GM23338 (cell line): ENCODE measurements at regions not wholly inside any gene's neighbourhood (a gene's known extent, or its start where the extent isn't known, plus 50 kb on each side); places are given as distances from the start of the nearest gene placed in this dataset.

Experiments used
- ATAC-seq: fragments of 200-7000 bp; cut with Tn5 transposase; 3 replicates; pipeline ENCODE4 v1.9.1; 2020
- DNase-seq: peaks from one replicate; pipeline ENCODE4 v3.0.0-alpha.2; 2015; ENCODE audit warnings: low spot score
- H2AFZ ChIP-seq: fragments of 200-600 bp; sonication (generic); 2 replicates; pipeline ENCODE4 v1.8.0; 2016; ENCODE audit warnings: antibody characterized with exemption, mild to moderate bottlenecking, moderate library complexity
- H3F3A ChIP-seq: fragments of 200-600 bp; sonication (generic); replicated peaks from 2 replicates; pipeline ENCODE4 v1.8.0; 2017; ENCODE audit warnings: antibody characterized with exemption, mixed run types, low read depth
- H3K27ac ChIP-seq: fragments of 200-600 bp; sonication (generic); 2 replicates; pipeline ENCODE4 v1.6.1; 2016; ENCODE audit warnings: low read depth
- H3K27me3 ChIP-seq: fragments of 200-600 bp; sonication (generic); 2 replicates; pipeline ENCODE4 v1.8.0; 2016; ENCODE audit warnings: mild to moderate bottlenecking, mixed run types, moderate library complexity; ENCODE audit not compliant: insufficient read depth
- H3K36me3 ChIP-seq: fragments of 200-600 bp; sonication (generic); 2 replicates; pipeline ENCODE4 v1.8.0; 2016; ENCODE audit warnings: mild to moderate bottlenecking; ENCODE audit not compliant: insufficient read depth
- H3K4me1 ChIP-seq: fragments of 200-600 bp; sonication (generic); 2 replicates; pipeline ENCODE4 v1.8.0; 2016; ENCODE audit warnings: mild to moderate bottlenecking, moderate library complexity; ENCODE audit not compliant: insufficient read depth
- H3K4me2 ChIP-seq: fragments of 200-600 bp; sonication (generic); 2 replicates; pipeline ENCODE4 v1.7.1; 2017; ENCODE audit warnings: mixed run types
- H3K4me3 ChIP-seq: fragments of 200-600 bp; sonication (generic); 2 replicates; pipeline ENCODE4 v1.6.1; 2016; ENCODE audit warnings: mixed run types
- H3K79me2 ChIP-seq: fragments of 200-600 bp; sonication (generic); replicated peaks from 2 replicates; pipeline ENCODE4 v1.8.0; 2017; ENCODE audit warnings: mild to moderate bottlenecking; ENCODE audit not compliant: insufficient read depth
- H3K9me2 ChIP-seq: fragments of 200-600 bp; sonication (generic); 2 replicates; pipeline ENCODE4 v1.8.0; 2017; ENCODE audit not compliant: insufficient read depth
- H4K20me1 ChIP-seq: fragments of 200-600 bp; sonication (generic); replicated peaks from 2 replicates; pipeline ENCODE4 v1.8.0; 2017; ENCODE audit warnings: mild to moderate bottlenecking; ENCODE audit not compliant: insufficient read depth
- H3K27ac Mint-ChIP-seq: 2 replicates; pipeline ENCODE4 v1.8.0; 2020; ENCODE audit warnings: inconsistent platforms, mild to moderate bottlenecking, moderate library complexity, mixed read lengths
- H3K27me3 Mint-ChIP-seq: 3 replicates; pipeline ENCODE4 v1.8.0; 2022; ENCODE audit warnings: low read depth, mild to moderate bottlenecking, moderate library complexity, mixed read lengths, inconsistent platforms; ENCODE audit not compliant: insufficient read depth, poor library complexity
- H3K36me3 Mint-ChIP-seq: 3 replicates; pipeline ENCODE4 v1.8.0; 2021; ENCODE audit warnings: low read depth, mild to moderate bottlenecking, inconsistent platforms, moderate library complexity, mixed read lengths
- H3K4me1 Mint-ChIP-seq: 3 replicates; pipeline ENCODE4 v1.8.0; 2020; ENCODE audit warnings: mild to moderate bottlenecking, inconsistent platforms, mixed read lengths
- H3K4me3 Mint-ChIP-seq: 3 replicates; pipeline ENCODE4 v1.8.0; 2021; ENCODE audit warnings: moderate library complexity, mild to moderate bottlenecking, inconsistent platforms, mixed read lengths
- H3K9me3 Mint-ChIP-seq: 3 replicates; pipeline ENCODE4 v1.8.0; 2020; ENCODE audit warnings: moderate library complexity, mild to moderate bottlenecking, inconsistent platforms, mixed read lengths
- CREB1 ChIP-seq: fragments of 250-450 bp; sonication (Bioruptor Pico); IDR thresholded peaks from 2 replicates; pipeline ENCODE4 v1.5.0; 2020; ENCODE audit warnings: low read depth, mild to moderate bottlenecking, moderate library complexity
- EZH2 ChIP-seq: fragments of 200-600 bp; sonication (generic); IDR thresholded peaks from one replicate; pipeline ENCODE4 v1.8.0; 2017; ENCODE audit warnings: antibody characterized with exemption, mild to moderate bottlenecking, low read depth; ENCODE audit not compliant: unreplicated experiment
- EZH2phosphoT487 ChIP-seq: fragments of 200-600 bp; sonication (generic); IDR thresholded peaks from one replicate; pipeline ENCODE4 v1.8.1; 2018; ENCODE audit warnings: antibody characterized with exemption; ENCODE audit not compliant: unreplicated experiment
- JUNB ChIP-seq: IDR thresholded peaks from one replicate; pipeline ENCODE4 v1.6.1; 2016; ENCODE audit warnings: antibody characterized with exemption; ENCODE audit not compliant: unreplicated experiment
- NANOG ChIP-seq: IDR thresholded peaks from 2 replicates; pipeline ENCODE4 v1.6.1; 2016; ENCODE audit warnings: antibody characterized with exemption, borderline replicate concordance
- ZNF114 ChIP-seq: fragments of 250-450 bp; sonication (Bioruptor Pico); IDR thresholded peaks from 2 replicates; pipeline ENCODE4 v1.5.0; 2020; ENCODE audit warnings: mild to moderate bottlenecking, moderate library complexity
- ZNF331 ChIP-seq: fragments of 250-450 bp; sonication (Bioruptor Pico); IDR thresholded peaks from 2 replicates; pipeline ENCODE4 v1.5.0; 2020; ENCODE audit warnings: low read depth, mild to moderate bottlenecking, moderate library complexity
- TF ChIP-seq, protein P1 (sequence below): fragments of 250-450 bp; sonication (Bioruptor Pico); IDR thresholded peaks from 2 replicates; pipeline ENCODE4 v1.5.0; 2020; ENCODE audit warnings: mild to moderate bottlenecking, moderate library complexity
- TF ChIP-seq, protein P2 (sequence below): IDR thresholded peaks from 2 replicates; pipeline ENCODE4 v1.6.1; 2016; ENCODE audit warnings: antibody characterized with exemption

DNA sequence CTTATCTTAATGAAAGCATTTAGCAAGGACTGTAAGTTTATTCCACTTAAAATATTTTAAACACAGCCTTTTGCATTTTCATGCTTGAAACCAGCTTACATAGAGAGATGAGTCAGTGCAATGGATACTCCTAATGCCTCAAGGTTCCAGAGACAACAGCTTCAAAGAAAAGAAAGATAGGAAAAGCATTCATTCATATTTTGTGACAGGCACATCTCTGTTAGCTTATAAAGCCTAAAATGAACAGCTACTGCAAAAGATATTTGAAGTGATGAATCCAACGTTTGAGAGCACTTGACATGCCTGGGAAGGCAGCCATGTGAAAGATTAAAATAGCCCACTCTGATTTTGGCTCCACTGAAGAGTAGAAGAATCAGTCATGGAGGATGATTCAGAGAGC is 814.5 kb downstream of the RPS29 start (continued):
- TF ChIP-seq, protein P1, sequence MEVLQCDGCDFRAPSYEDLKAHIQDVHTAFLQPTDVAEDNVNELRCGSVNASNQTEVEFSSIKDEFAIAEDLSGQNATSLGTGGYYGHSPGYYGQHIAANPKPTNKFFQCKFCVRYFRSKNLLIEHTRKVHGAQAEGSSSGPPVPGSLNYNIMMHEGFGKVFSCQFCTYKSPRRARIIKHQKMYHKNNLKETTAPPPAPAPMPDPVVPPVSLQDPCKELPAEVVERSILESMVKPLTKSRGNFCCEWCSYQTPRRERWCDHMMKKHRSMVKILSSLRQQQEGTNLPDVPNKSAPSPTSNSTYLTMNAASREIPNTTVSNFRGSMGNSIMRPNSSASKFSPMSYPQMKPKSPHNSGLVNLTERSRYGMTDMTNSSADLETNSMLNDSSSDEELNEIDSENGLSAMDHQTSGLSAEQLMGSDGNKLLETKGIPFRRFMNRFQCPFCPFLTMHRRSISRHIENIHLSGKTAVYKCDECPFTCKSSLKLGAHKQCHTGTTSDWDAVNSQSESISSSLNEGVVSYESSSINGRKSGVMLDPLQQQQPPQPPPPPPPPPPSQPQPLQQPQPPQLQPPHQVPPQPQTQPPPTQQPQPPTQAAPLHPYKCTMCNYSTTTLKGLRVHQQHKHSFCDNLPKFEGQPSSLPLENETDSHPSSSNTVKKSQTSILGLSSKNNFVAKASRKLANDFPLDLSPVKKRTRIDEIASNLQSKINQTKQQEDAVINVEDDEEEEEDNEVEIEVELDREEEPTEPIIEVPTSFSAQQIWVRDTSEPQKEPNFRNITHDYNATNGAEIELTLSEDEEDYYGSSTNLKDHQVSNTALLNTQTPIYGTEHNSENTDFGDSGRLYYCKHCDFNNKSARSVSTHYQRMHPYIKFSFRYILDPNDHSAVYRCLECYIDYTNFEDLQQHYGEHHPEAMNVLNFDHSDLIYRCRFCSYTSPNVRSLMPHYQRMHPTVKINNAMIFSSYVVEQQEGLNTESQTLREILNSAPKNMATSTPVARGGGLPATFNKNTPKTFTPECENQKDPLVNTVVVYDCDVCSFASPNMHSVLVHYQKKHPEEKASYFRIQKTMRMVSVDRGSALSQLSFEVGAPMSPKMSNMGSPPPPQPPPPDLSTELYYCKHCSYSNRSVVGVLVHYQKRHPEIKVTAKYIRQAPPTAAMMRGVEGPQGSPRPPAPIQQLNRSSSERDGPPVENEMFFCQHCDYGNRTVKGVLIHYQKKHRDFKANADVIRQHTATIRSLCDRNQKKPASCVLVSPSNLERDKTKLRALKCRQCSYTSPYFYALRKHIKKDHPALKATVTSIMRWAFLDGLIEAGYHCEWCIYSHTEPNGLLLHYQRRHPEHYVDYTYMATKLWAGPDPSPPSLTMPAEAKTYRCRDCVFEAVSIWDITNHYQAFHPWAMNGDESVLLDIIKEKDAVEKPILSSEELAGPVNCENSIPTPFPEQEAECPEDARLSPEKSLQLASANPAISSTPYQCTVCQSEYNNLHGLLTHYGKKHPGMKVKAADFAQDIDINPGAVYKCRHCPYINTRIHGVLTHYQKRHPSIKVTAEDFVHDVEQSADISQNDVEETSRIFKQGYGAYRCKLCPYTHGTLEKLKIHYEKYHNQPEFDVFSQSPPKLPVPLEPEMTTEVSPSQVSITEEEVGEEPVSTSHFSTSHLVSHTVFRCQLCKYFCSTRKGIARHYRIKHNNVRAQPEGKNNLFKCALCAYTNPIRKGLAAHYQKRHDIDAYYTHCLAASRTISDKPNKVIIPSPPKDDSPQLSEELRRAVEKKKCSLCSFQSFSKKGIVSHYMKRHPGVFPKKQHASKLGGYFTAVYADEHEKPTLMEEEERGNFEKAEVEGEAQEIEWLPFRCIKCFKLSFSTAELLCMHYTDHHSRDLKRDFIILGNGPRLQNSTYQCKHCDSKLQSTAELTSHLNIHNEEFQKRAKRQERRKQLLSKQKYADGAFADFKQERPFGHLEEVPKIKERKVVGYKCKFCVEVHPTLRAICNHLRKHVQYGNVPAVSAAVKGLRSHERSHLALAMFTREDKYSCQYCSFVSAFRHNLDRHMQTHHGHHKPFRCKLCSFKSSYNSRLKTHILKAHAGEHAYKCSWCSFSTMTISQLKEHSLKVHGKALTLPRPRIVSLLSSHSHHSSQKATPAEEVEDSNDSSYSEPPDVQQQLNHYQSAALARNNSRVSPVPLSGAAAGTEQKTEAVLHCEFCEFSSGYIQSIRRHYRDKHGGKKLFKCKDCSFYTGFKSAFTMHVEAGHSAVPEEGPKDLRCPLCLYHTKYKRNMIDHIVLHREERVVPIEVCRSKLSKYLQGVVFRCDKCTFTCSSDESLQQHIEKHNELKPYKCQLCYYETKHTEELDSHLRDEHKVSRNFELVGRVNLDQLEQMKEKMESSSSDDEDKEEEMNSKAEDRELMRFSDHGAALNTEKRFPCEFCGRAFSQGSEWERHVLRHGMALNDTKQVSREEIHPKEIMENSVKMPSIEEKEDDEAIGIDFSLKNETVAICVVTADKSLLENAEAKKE (CRISPR knock-in tag) = no peak
- TF ChIP-seq ZNF331 (CRISPR knock-in tag) (no peak), CREB1 (CRISPR knock-in tag) (no peak), EZH2phosphoT487 (no peak), EZH2 (no peak), JUNB (no peak), NANOG (no peak)
- TF ChIP-seq, protein P2, sequence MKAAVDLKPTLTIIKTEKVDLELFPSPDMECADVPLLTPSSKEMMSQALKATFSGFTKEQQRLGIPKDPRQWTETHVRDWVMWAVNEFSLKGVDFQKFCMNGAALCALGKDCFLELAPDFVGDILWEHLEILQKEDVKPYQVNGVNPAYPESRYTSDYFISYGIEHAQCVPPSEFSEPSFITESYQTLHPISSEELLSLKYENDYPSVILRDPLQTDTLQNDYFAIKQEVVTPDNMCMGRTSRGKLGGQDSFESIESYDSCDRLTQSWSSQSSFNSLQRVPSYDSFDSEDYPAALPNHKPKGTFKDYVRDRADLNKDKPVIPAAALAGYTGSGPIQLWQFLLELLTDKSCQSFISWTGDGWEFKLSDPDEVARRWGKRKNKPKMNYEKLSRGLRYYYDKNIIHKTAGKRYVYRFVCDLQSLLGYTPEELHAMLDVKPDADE = no peak

DNA sequence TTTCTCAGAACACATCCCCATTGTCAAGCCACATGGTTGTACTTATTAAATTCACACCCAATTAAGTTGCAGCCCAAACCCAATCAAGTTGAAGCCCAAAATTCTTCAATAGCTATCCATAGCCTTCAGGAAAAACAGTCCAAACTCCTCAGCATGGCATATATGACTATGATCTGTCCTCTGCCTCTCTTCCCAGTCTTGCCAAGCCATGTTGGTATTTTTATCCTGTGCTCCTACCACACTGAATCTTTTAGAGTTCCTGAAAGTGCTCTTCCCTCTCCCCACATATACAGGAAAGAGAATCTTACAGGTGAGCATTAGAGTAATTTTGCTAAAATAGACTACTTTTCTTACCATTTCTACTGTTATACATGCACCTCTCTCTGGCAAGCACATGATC is 834.9 kb downstream of the RPS29 start:
- H3K27me3 ChIP-seq = no peaks in the 10 kb centered on the region
- H3K27me3 Mint-ChIP-seq = peaks cover 1% of the 10 kb centered on the region
- no peaks in the 10 kb centered on the region for H4K20me1 ChIP-seq
- no peak overlapping the region for H2AFZ ChIP-seq
- H3K4me1 ChIP-seq = peaks cover 8% of the 10 kb centered on the region; the same call in 1 of the 2 replicates
- H3K4me3 Mint-ChIP-seq = no peak overlapping the region
- H3K36me3 Mint-ChIP-seq = no peaks in the 10 kb centered on the region
- H3K9me3 Mint-ChIP-seq = no peaks in the 10 kb centered on the region; the same call in 2 of the 3 replicates
- H3F3A ChIP-seq = no peaks in the 10 kb centered on the region
- H3K4me2 ChIP-seq = no peak overlapping the region
- no peaks in the 10 kb centered on the region for H3K36me3 ChIP-seq
- no peak overlapping the region for H3K27ac Mint-ChIP-seq
- no peak overlapping the region for H3K27ac ChIP-seq
- peaks cover 7% of the 10 kb centered on the region for H3K9me2 ChIP-seq
- no peak for DNase-seq
- H3K4me1 Mint-ChIP-seq = peaks cover 3% of the 10 kb centered on the region; the same call in 1 of the 3 replicates
- H3K79me2 ChIP-seq = no peaks in the 10 kb centered on the region
- H3K4me3 ChIP-seq = no peak overlapping the region
- ATAC-seq = no peak
- TF ChIP-seq ZNF114 (CRISPR knock-in tag) = no peak
- TF ChIP-seq, protein P1 (CRISPR knock-in tag) = no peak
- TF ChIP-seq NANOG = no peak
- TF ChIP-seq EZH2phosphoT487 = no peak
- no peak for TF ChIP-seq CREB1 (CRISPR knock-in tag)
- no peak for TF ChIP-seq EZH2
